Activated CD4-positive, alpha-beta T cell treated with anti-CD3 and anti-CD28 coated beads for 36 hours (primary cell): ENCODE measurements at regions not wholly inside any gene's neighbourhood (a gene's known extent, or its start where the extent isn't known, plus 50 kb on each side); places are given as distances from the start of the nearest gene placed in this dataset.

Experiments
- ATAC-seq: fragments of 200-7000 bp; cut with Tn5 transposase; one replicate; pipeline ENCODE4 v1.10.0; 2021; ENCODE audit warnings: mild to moderate bottlenecking, moderate library complexity
- CTCF ChIA-PET: fragments of 350-600 bp; sonication (Branson Sonifier 250); formaldehyde crosslinking; loops from one replicate; lab custom pipeline; 2021; ENCODE audit warnings: antibody characterized with exemption; lab: Charles Lee
- POLR2A ChIA-PET: fragments of 350-600 bp; sonication (Branson Sonifier 250); formaldehyde crosslinking; loops from one replicate; lab custom pipeline; 2021; ENCODE audit warnings: antibody characterized with exemption, inconsistent platforms; lab: Charles Lee
- DNase-seq: peaks from one replicate; pipeline ENCODE4 v3.0.0-alpha.2; 2020
- H3K27ac Mint-ChIP-seq: one replicate; pipeline ENCODE4 v1.8.0; 2021; ENCODE audit warnings: mixed read lengths
- H3K27me3 Mint-ChIP-seq: one replicate; pipeline ENCODE4 v1.8.0; 2021; ENCODE audit warnings: mixed read lengths
- H3K36me3 Mint-ChIP-seq: one replicate; pipeline ENCODE4 v1.8.0; 2021; ENCODE audit warnings: low read depth, mixed read lengths
- H3K4me1 Mint-ChIP-seq: one replicate; pipeline ENCODE4 v1.8.0; 2021; ENCODE audit warnings: mixed read lengths
- H3K4me3 Mint-ChIP-seq: one replicate; pipeline ENCODE4 v1.8.0; 2021; ENCODE audit warnings: mild to moderate bottlenecking, moderate library complexity, mixed read lengths
- H3K9me3 Mint-ChIP-seq: one replicate; pipeline ENCODE4 v1.8.0; 2021; ENCODE audit warnings: low read depth, mixed read lengths
- intact Hi-C, 2 experiments: fragments of 100-400 bp; cut with DNase I in 1 of 2; cut with micrococcal nuclease in 1 of 2; formaldehyde crosslinking; loops; one replicate each; pipeline versions ENCODE4 v1.14.2 to v1.15.1; 2022 to 2024; cut with DNase I, micrococcal nuclease

- ChIA-PET CTCF (interaction anchor here (1.5 kb wide), 1 partner anchor 9 kb away, joined by 4 read pairs; no protein-coding TSS in a partner anchor), POLR2A (interaction anchor here (0.6 to 1.0 kb wide), 2 partner anchors 52 to 107 kb away, joined by 3 read pairs; no protein-coding TSS in a partner anchor)
- Mint-ChIP-seq H3K27ac (no peak overlapping the region), H3K9me3 (no peaks in the 10 kb centered on the region), H3K36me3 (no peaks in the 10 kb centered on the region), H3K4me1 (no peaks in the 10 kb centered on the region), H3K27me3 (peaks cover 5% of the 10 kb centered on the region), H3K4me3 (no peak overlapping the region)
- intact Hi-C loops: no loop called here
- ATAC-seq (no peak), DNase-seq (no peak)
These were observed 72.3 kb downstream of the VEGFA start for GRCh38 chr6:43842231-43842794.

GRCh38 chr6:43840490-43841218 lies 70.6 kb downstream of the VEGFA start:
- ATAC-seq: no peak
- H3K27me3 Mint-ChIP-seq: peaks cover 5% of the 10 kb centered on the region
- POLR2A ChIA-PET: no interaction called here
- no peaks in the 10 kb centered on the region for H3K36me3 Mint-ChIP-seq
- H3K9me3 Mint-ChIP-seq: no peaks in the 10 kb centered on the region
- no peak overlapping the region for H3K27ac Mint-ChIP-seq
- DNase-seq: no peak
- H3K4me1 Mint-ChIP-seq: no peaks in the 10 kb centered on the region
- intact Hi-C loops: no loop called here
- H3K4me3 Mint-ChIP-seq: no peak overlapping the region
- CTCF ChIA-PET: no interaction called here

- H3K4me1 Mint-ChIP-seq: no peaks in the 10 kb centered on the region
- H3K36me3 Mint-ChIP-seq: no peaks in the 10 kb centered on the region
- intact Hi-C loops: loop anchor here in 1 of 2 experiments (1.0 to 5.0 kb wide), 3 partner anchors 69 to 172 kb away; no protein-coding TSS in a partner anchor
- ATAC-seq (peak; percentile 61), DNase-seq (peak; percentile 38)
- POLR2A ChIA-PET: no interaction called here
- H3K9me3 Mint-ChIP-seq: no peaks in the 10 kb centered on the region
- H3K27me3 Mint-ChIP-seq: peaks cover 3% of the 10 kb centered on the region
- no peak overlapping the region for H3K27ac Mint-ChIP-seq
- no peak overlapping the region for H3K4me3 Mint-ChIP-seq
- CTCF ChIA-PET: no interaction called here
These were observed 68.4 kb downstream of the VEGFA start for GRCh38 chr6:43838276-43839036.

- CTCF ChIA-PET: interaction anchor here (0.7 kb wide), 1 partner anchor 8 kb away, joined by 4 read pairs; no protein-coding TSS in a partner anchor
- ATAC-seq (no peak), DNase-seq (no peak)
- Mint-ChIP-seq H3K4me3 (no peak overlapping the region), H3K9me3 (no peaks in the 10 kb centered on the region), H3K4me1 (no peaks in the 10 kb centered on the region), H3K27me3 (peaks cover 3% of the 10 kb centered on the region), H3K36me3 (no peaks in the 10 kb centered on the region), H3K27ac (no peak overlapping the region)
- POLR2A ChIA-PET: no interaction called here
- intact Hi-C loops: loop anchor here in 1 of 2 experiments (5.0 kb wide), 1 partner anchor 115 kb away; no protein-coding TSS in a partner anchor
These were observed 67.5 kb downstream of the VEGFA start for GRCh38 chr6:43837507-43837906.

GRCh38 chr6:43836507-43837240 lies 66.7 kb downstream of the VEGFA start:
- Mint-ChIP-seq H3K27ac (no peak overlapping the region), H3K27me3 (peaks cover 3% of the 10 kb centered on the region), H3K4me1 (no peaks in the 10 kb centered on the region), H3K9me3 (no peaks in the 10 kb centered on the region), H3K36me3 (no peaks in the 10 kb centered on the region), H3K4me3 (no peak overlapping the region)
- CTCF ChIA-PET: no interaction called here
- intact Hi-C loops: loop anchor here in 1 of 2 experiments (5.0 kb wide), 1 partner anchor 114 kb away; no protein-coding TSS in a partner anchor
- DNase-seq: no peak
- POLR2A ChIA-PET: no interaction called here
- ATAC-seq: no peak
